ENCODE measurements at regions not wholly inside any gene's neighbourhood (a gene's known extent, or its start where the extent isn't known, plus 50 kb on each side); places are given as distances from the start of the nearest gene placed in this dataset.

- no peaks in the 10 kb centered on the region for H3K9me3 ChIP-seq
- no peak for TF ChIP-seq CTCF (IDR thresholded peaks at IDR 0.05)
- no peak overlapping the region for H3K4me3 ChIP-seq
- H3K27me3 ChIP-seq, result no peaks in the 10 kb centered on the region
- H3K4me1 ChIP-seq, result no peaks in the 10 kb centered on the region
- DNase-seq (ENCODE audit: low spot score in 2 of 2), result peak in 1 of 2 donors; percentile 38
- no peaks in the 10 kb centered on the region for H3K36me3 ChIP-seq
- no peak overlapping the region for H3K27ac ChIP-seq
- intact Hi-C loops (cut with DNase I), result no loop called here
Observed at GRCh38 chr2:105635564-105635963, 109.1 kb upstream of the NCK2 start.

DNA sequence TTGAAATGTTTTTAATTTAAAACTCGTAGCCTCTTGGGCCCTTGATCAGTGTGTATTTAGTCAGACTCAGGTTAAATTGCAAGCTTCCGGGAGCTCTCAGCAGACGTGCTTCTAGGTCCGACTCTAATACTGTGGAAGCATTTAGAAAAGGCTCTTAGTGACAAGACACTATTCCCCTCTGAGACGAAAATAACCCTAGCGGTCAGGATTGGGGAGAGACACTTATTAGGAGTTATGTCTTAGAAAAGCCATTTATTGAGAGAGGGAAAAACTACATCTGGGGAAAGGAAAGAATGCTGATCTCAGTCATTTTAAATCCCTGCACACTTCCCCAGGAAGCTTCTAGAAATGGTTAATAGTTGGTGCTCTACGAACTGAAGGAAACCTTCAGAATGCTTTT, 110.5 kb upstream of the NCK2 start:
- H3K27me3 ChIP-seq, result no peaks in the 10 kb centered on the region
- H3K27ac ChIP-seq, result no peak overlapping the region
- no peak for TF ChIP-seq CTCF (IDR thresholded peaks at IDR 0.05)
- no peaks in the 10 kb centered on the region for H3K9me3 ChIP-seq
- DNase-seq (ENCODE audit: low spot score in 2 of 2), result no peak
- intact Hi-C loops (cut with DNase I), result no loop called here
- H3K4me3 ChIP-seq, result no peak overlapping the region
- no peaks in the 10 kb centered on the region for H3K4me1 ChIP-seq
- no peaks in the 10 kb centered on the region for H3K36me3 ChIP-seq

DNA sequence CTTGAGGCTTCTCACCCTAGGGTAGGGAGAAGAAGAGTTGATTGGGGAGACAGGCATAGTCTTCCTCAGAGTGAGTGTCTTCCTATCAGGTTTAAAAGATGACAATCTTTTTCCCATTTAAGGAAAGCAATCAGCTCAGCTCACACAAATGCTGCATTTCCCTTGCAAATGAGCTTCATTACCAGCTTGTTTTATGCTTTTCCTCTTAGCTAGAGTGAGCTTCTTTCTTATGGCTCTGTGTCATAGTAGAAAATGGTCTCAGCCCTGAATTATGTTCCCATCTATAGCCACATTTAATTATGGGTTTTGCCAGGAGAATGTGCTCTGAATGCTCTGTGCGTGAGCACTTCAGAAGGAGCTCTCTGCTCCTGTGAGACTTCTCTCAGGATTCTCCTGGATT, 112.8 kb upstream of the NCK2 start:
- intact Hi-C loops (cut with DNase I), result no loop called here
- H3K27ac ChIP-seq, result no peak overlapping the region
- no peaks in the 10 kb centered on the region for H3K27me3 ChIP-seq
- no peaks in the 10 kb centered on the region for H3K4me1 ChIP-seq
- no peaks in the 10 kb centered on the region for H3K36me3 ChIP-seq
- H3K9me3 ChIP-seq, result no peaks in the 10 kb centered on the region
- no peak for DNase-seq (ENCODE audit: low spot score in 2 of 2)
- H3K4me3 ChIP-seq, result no peak overlapping the region
- TF ChIP-seq CTCF (IDR thresholded peaks at IDR 0.05), result no peak

GRCh38 chr2:105631011-105631410, 113.7 kb upstream of the NCK2 start:
- no peak overlapping the region for H3K27ac ChIP-seq
- H3K27me3 ChIP-seq, result no peaks in the 10 kb centered on the region
- no peaks in the 10 kb centered on the region for H3K36me3 ChIP-seq
- no peaks in the 10 kb centered on the region for H3K9me3 ChIP-seq
- H3K4me1 ChIP-seq, result no peaks in the 10 kb centered on the region
- intact Hi-C loops (cut with DNase I), result no loop called here
- no peak for DNase-seq (ENCODE audit: low spot score in 2 of 2)
- TF ChIP-seq CTCF (IDR thresholded peaks at IDR 0.05), result no peak
- no peak overlapping the region for H3K4me3 ChIP-seq

GRCh38 chr2:105629634-105630033, 115.1 kb upstream of the NCK2 start:
- Histone ChIP-seq H3K27ac (no peak overlapping the region), H3K27me3 (no peaks in the 10 kb centered on the region), H3K4me3 (no peak overlapping the region), H3K36me3 (no peaks in the 10 kb centered on the region), H3K9me3 (no peaks in the 10 kb centered on the region), H3K4me1 (no peaks in the 10 kb centered on the region)
- DNase-seq (ENCODE audit: low spot score in 2 of 2), result no peak
- intact Hi-C loops (cut with DNase I), result no loop called here
- TF ChIP-seq CTCF (IDR thresholded peaks at IDR 0.05), result no peak

- H3K4me1 ChIP-seq, result no peaks in the 10 kb centered on the region
- DNase-seq (ENCODE audit: low spot score in 2 of 2), result peak in 1 of 2 donors; percentile 39
- H3K36me3 ChIP-seq, result no peaks in the 10 kb centered on the region
- no peak overlapping the region for H3K4me3 ChIP-seq
- H3K9me3 ChIP-seq, result no peaks in the 10 kb centered on the region
- no peak for TF ChIP-seq CTCF (IDR thresholded peaks at IDR 0.05)
- H3K27ac ChIP-seq, result no peak overlapping the region
- intact Hi-C loops (cut with DNase I), result no loop called here
- no peaks in the 10 kb centered on the region for H3K27me3 ChIP-seq
Observed at GRCh38 chr2:105627534-105627933, 117.2 kb upstream of the NCK2 start.

All from ascending aorta (tissue), 2 donors.